ENCODE measurements at regions not wholly inside any gene's neighbourhood (a gene's known extent, or its start where the extent isn't known, plus 50 kb on each side); places are given as distances from the start of the nearest gene placed in this dataset.

DNA sequence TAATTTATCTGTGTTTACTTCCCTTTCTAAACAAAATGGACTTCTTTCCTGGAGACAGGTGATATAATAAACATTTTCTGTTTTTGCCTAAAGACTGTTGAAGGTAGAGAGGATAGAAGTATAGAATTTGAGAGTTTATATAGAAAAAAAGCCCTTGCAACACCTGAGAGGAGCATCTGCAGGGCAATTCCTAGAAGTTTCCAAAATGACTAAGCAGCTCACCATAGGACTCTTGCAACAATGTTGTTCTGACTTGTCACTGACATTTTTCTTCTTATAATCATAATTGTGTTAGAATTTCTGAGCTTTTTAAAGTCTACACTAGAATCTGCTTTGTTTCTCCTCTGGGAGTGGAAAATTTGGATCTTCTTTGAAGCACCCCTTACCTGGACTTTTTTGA lies 216.8 kb downstream of the TUSC1 start:
- TF ChIP-seq, protein P1, sequence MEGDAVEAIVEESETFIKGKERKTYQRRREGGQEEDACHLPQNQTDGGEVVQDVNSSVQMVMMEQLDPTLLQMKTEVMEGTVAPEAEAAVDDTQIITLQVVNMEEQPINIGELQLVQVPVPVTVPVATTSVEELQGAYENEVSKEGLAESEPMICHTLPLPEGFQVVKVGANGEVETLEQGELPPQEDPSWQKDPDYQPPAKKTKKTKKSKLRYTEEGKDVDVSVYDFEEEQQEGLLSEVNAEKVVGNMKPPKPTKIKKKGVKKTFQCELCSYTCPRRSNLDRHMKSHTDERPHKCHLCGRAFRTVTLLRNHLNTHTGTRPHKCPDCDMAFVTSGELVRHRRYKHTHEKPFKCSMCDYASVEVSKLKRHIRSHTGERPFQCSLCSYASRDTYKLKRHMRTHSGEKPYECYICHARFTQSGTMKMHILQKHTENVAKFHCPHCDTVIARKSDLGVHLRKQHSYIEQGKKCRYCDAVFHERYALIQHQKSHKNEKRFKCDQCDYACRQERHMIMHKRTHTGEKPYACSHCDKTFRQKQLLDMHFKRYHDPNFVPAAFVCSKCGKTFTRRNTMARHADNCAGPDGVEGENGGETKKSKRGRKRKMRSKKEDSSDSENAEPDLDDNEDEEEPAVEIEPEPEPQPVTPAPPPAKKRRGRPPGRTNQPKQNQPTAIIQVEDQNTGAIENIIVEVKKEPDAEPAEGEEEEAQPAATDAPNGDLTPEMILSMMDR (CRISPR knock-in tag; IDR thresholded peaks at IDR 0.05): no peak
- TF ChIP-seq POLR2AphosphoS5 (IDR thresholded peaks at IDR 0.05; ENCODE audit: low read depth, low read length) (no peak), FOXM1 (CRISPR knock-in tag; IDR thresholded peaks at IDR 0.05) (no peak), SOX6 (IDR thresholded peaks at IDR 0.05) (no peak), SOX6 (CRISPR knock-in tag; IDR thresholded peaks at IDR 0.05) (no peak), PAWR (CRISPR knock-in tag; IDR thresholded peaks at IDR 0.05; ENCODE audit: borderline replicate concordance) (no peak), CHD4 (IDR thresholded peaks at IDR 0.05; ENCODE audit: borderline replicate concordance, low read length) (no peak), MAFK (conservative IDR thresholded peaks at IDR 0.05 in 1 of 2, IDR thresholded peaks at IDR 0.05 in 1 of 2; ENCODE audit: low read length in 2 of 2) (no peak), RNF2 (conservative IDR thresholded peaks at IDR 0.05; ENCODE audit: low read depth) (no peak), FOXJ3 (CRISPR knock-in tag; IDR thresholded peaks at IDR 0.05; ENCODE audit: borderline replicate concordance) (no peak), MXI1 (IDR thresholded peaks at IDR 0.05; ENCODE audit: borderline replicate concordance, low read depth, low read length) (no peak), PBX2 (CRISPR knock-in tag; IDR thresholded peaks at IDR 0.05) (no peak)
- TF ChIP-seq, protein P2, sequence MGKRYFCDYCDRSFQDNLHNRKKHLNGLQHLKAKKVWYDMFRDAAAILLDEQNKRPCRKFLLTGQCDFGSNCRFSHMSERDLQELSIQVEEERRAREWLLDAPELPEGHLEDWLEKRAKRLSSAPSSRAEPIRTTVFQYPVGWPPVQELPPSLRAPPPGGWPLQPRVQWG (CRISPR knock-in tag; IDR thresholded peaks at IDR 0.05; ENCODE audit: borderline replicate concordance, low read depth): no peak
- TF ChIP-seq, protein P3, sequence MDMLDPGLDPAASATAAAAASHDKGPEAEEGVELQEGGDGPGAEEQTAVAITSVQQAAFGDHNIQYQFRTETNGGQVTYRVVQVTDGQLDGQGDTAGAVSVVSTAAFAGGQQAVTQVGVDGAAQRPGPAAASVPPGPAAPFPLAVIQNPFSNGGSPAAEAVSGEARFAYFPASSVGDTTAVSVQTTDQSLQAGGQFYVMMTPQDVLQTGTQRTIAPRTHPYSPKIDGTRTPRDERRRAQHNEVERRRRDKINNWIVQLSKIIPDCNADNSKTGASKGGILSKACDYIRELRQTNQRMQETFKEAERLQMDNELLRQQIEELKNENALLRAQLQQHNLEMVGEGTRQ (IDR thresholded peaks at IDR 0.05; ENCODE audit: low read depth, low read length): no peak
- TF ChIP-seq, protein P3 (CRISPR knock-in tag; IDR thresholded peaks at IDR 0.05; ENCODE audit: borderline replicate concordance): no peak
- TF ChIP-seq, protein P4, sequence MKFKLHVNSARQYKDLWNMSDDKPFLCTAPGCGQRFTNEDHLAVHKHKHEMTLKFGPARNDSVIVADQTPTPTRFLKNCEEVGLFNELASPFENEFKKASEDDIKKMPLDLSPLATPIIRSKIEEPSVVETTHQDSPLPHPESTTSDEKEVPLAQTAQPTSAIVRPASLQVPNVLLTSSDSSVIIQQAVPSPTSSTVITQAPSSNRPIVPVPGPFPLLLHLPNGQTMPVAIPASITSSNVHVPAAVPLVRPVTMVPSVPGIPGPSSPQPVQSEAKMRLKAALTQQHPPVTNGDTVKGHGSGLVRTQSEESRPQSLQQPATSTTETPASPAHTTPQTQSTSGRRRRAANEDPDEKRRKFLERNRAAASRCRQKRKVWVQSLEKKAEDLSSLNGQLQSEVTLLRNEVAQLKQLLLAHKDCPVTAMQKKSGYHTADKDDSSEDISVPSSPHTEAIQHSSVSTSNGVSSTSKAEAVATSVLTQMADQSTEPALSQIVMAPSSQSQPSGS (CRISPR knock-in tag; IDR thresholded peaks at IDR 0.05): no peak

Measured in HepG2 (cell line).